ENCODE measurements at regions not wholly inside any gene's neighbourhood (a gene's known extent, or its start where the extent isn't known, plus 50 kb on each side); places are given as distances from the start of the nearest gene placed in this dataset.
"Not testable (repeated sequence)": the region's sequence is repeated elsewhere in the genome, so short reads cannot be mapped to it uniquely, and the experiment has no call there.

- ChIA-PET CTCF (interaction anchor here (0.6 kb wide), 1 partner anchor 527 kb away, joined by 4 read pairs; no protein-coding TSS in a partner anchor), POLR2A (no interaction called here)
- intact Hi-C loops (cut with micrococcal nuclease), result no loop called here
- Histone ChIP-seq H3K79me2 (ENCODE audit: control insufficient read depth, insufficient read depth, low read length) (no peaks in the 10 kb centered on the region), H3K27me3 (replicated peaks in 1 of 4; ENCODE audit: control extremely low read depth in 1 of 4, control insufficient read depth in 3 of 4, insufficient read depth in 4 of 4, low read length in 3 of 4) (no peaks in the 10 kb centered on the region), H3K4me3 (ENCODE audit: control extremely low read depth in 1 of 5, extremely low read depth in 1 of 5, insufficient read depth in 1 of 5, low read depth in 2 of 5, low read length in 4 of 5) (no peak overlapping the region), H3K36me3 (replicated peaks in 1 of 2; ENCODE audit: control extremely low read depth in 1 of 2, control insufficient read depth in 1 of 2, extremely low read depth in 1 of 2, insufficient read depth in 2 of 2, low read length in 1 of 2) (no peaks in the 10 kb centered on the region), H3K27ac (ENCODE audit: low read length in 2 of 2) (no peak overlapping the region), H2AFZ (ENCODE audit: insufficient read depth, low read depth, low read length, poor library complexity, severe bottlenecking) (no peak overlapping the region), H3K9me3 (ENCODE audit: control extremely low read depth in 1 of 3, control insufficient read depth in 2 of 3, insufficient read depth in 1 of 3, low read length in 2 of 3) (no peaks in the 10 kb centered on the region), H3K4me2 (replicated peaks; ENCODE audit: low read depth, low read length, poor library complexity, severe bottlenecking) (no peak overlapping the region), H3K9ac (ENCODE audit: low read length) (no peak overlapping the region), H4K20me1 (ENCODE audit: control insufficient read depth, insufficient read depth, low read length, poor library complexity, severe bottlenecking) (no peaks in the 10 kb centered on the region), H3K4me1 (ENCODE audit: control insufficient read depth in 2 of 2, insufficient read depth in 2 of 2, low read length in 2 of 2) (no peaks in the 10 kb centered on the region)
- Mint-ChIP-seq H3K27me3 (peaks cover 7% of the 10 kb centered on the region), H3K4me1 (no peaks in the 10 kb centered on the region), H3K4me3 (no peak overlapping the region), H3K9me3 (ENCODE audit: insufficient read depth) (peaks cover 2% of the 10 kb centered on the region), H3K27ac (no peak overlapping the region)
- ATAC-seq (ENCODE audit: low read depth) (no peak), DNase-seq (no peak)
- 58% methylated on average over 2 of the region's 2 CpGs for WGBS (ENCODE audit: insufficient coverage)
- no peak for TF ChIP-seq EZH2 (IDR thresholded peaks at IDR 0.05; ENCODE audit: borderline replicate concordance, insufficient read depth, low read depth, low read length, poor library complexity, severe bottlenecking)
- no peak for TF ChIP-seq CTCF (IDR thresholded peaks at IDR 0.05)
These were observed 106.8 kb upstream of the NPAS2 start for GRCh38 chr2:100713106-100713505.

- intact Hi-C loops (cut with micrococcal nuclease); H4K20me1 ChIP-seq (ENCODE audit: control insufficient read depth, insufficient read depth, low read length, poor library complexity, severe bottlenecking); DNase-seq; H2AFZ ChIP-seq (ENCODE audit: insufficient read depth, low read depth, low read length, poor library complexity, severe bottlenecking); H3K36me3 ChIP-seq (replicated peaks in 1 of 2; ENCODE audit: control extremely low read depth in 1 of 2, control insufficient read depth in 1 of 2, extremely low read depth in 1 of 2, insufficient read depth in 2 of 2, low read length in 1 of 2); H3K27me3 ChIP-seq (replicated peaks in 1 of 4; ENCODE audit: control extremely low read depth in 1 of 4, control insufficient read depth in 3 of 4, insufficient read depth in 4 of 4, low read length in 3 of 4); CTCF ChIA-PET; H3K27ac ChIP-seq (ENCODE audit: low read length in 2 of 2); H3K4me3 Mint-ChIP-seq; H3K9me3 Mint-ChIP-seq (ENCODE audit: insufficient read depth); H3K27me3 Mint-ChIP-seq; H3K9me3 ChIP-seq (ENCODE audit: control extremely low read depth in 1 of 3, control insufficient read depth in 2 of 3, insufficient read depth in 1 of 3, low read length in 2 of 3); H3K79me2 ChIP-seq (ENCODE audit: control insufficient read depth, insufficient read depth, low read length); H3K4me1 Mint-ChIP-seq; ATAC-seq (ENCODE audit: low read depth); POLR2A ChIA-PET; H3K4me1 ChIP-seq (ENCODE audit: control insufficient read depth in 2 of 2, insufficient read depth in 2 of 2, low read length in 2 of 2); H3K4me3 ChIP-seq (ENCODE audit: control extremely low read depth in 1 of 5, extremely low read depth in 1 of 5, insufficient read depth in 1 of 5, low read depth in 2 of 5, low read length in 4 of 5); H3K4me2 ChIP-seq (replicated peaks; ENCODE audit: low read depth, low read length, poor library complexity, severe bottlenecking); H3K9ac ChIP-seq (ENCODE audit: low read length); H3K27ac Mint-ChIP-seq: not testable (repeated sequence)
- 91% methylated on average over 4 of the region's 5 CpGs for WGBS (ENCODE audit: insufficient coverage)
These were observed 105.4 kb upstream of the NPAS2 start for GRCh38 chr2:100714396-100715010.

GRCh38 chr2:100715861-100716260 lies 104.1 kb upstream of the NPAS2 start:
- H3K9me3 Mint-ChIP-seq (ENCODE audit: insufficient read depth); H3K4me3 Mint-ChIP-seq; H4K20me1 ChIP-seq (ENCODE audit: control insufficient read depth, insufficient read depth, low read length, poor library complexity, severe bottlenecking); H3K27ac Mint-ChIP-seq; H3K4me1 ChIP-seq (ENCODE audit: control insufficient read depth in 2 of 2, insufficient read depth in 2 of 2, low read length in 2 of 2); H3K9ac ChIP-seq (ENCODE audit: low read length); H3K9me3 ChIP-seq (ENCODE audit: control extremely low read depth in 1 of 3, control insufficient read depth in 2 of 3, insufficient read depth in 1 of 3, low read length in 2 of 3); H3K4me1 Mint-ChIP-seq; H3K27me3 ChIP-seq (replicated peaks in 1 of 4; ENCODE audit: control extremely low read depth in 1 of 4, control insufficient read depth in 3 of 4, insufficient read depth in 4 of 4, low read length in 3 of 4); H3K27ac ChIP-seq (ENCODE audit: low read length in 2 of 2); H2AFZ ChIP-seq (ENCODE audit: insufficient read depth, low read depth, low read length, poor library complexity, severe bottlenecking); POLR2A ChIA-PET; H3K4me2 ChIP-seq (replicated peaks; ENCODE audit: low read depth, low read length, poor library complexity, severe bottlenecking); intact Hi-C loops (cut with micrococcal nuclease); ATAC-seq (ENCODE audit: low read depth); H3K36me3 ChIP-seq (replicated peaks in 1 of 2; ENCODE audit: control extremely low read depth in 1 of 2, control insufficient read depth in 1 of 2, extremely low read depth in 1 of 2, insufficient read depth in 2 of 2, low read length in 1 of 2); H3K79me2 ChIP-seq (ENCODE audit: control insufficient read depth, insufficient read depth, low read length); H3K27me3 Mint-ChIP-seq; CTCF ChIA-PET; H3K4me3 ChIP-seq (ENCODE audit: control extremely low read depth in 1 of 5, extremely low read depth in 1 of 5, insufficient read depth in 1 of 5, low read depth in 2 of 5, low read length in 4 of 5); DNase-seq: not testable (repeated sequence)
- WGBS (ENCODE audit: insufficient coverage), result 97% methylated on average over 4 of the region's 4 CpGs
